ENCODE measurements at regions not wholly inside any gene's neighbourhood (a gene's known extent, or its start where the extent isn't known, plus 50 kb on each side); places are given as distances from the start of the nearest gene placed in this dataset.

DNA sequence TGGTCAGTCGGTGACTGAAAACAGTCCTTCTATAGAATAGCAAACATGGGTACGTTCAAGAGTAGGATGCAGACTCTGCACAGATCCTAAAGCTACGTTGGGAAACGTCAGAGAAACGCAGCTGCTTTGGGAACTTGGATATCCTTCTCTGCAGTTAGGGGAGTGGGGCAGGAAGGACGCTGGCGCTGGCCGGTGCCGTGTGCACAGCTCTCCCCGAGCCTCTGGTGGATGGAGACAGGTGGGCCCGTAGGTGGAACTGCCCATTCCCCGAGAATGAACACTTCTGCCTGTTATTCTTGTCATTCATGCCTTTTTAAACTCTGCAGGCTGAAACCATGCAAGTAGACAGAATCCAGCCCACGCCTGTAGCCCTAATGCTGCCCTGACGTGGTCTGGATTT, 91.7 kb upstream of the MBOAT2 start:
- Histone ChIP-seq H3K27me3 (peaks cover 4% of the 10 kb centered on the region), H3K27ac (no peak overlapping the region), H3K4me3 (peak overlapping the region; percentile 8), H3K4me1 (peaks cover 11% of the 10 kb centered on the region), H3K36me3 (no peaks in the 10 kb centered on the region), H3K9me3 (no peaks in the 10 kb centered on the region)
- no peak for DNase-seq (ENCODE audit: low spot score in 2 of 2)
- WGBS, result 77% methylated on average over 12 of the region's 14 CpGs
- TF ChIP-seq POLR2AphosphoS5 (IDR thresholded peaks at IDR 0.05) (no peak), EP300 (IDR thresholded peaks at IDR 0.05) (no peak), POLR2A (IDR thresholded peaks at IDR 0.05) (no peak), CTCF (IDR thresholded peaks at IDR 0.05) (no peak)

GRCh38 chr2:9094117-9094516, 90.6 kb upstream of the MBOAT2 start:
- H3K4me3 ChIP-seq, result no peak overlapping the region
- DNase-seq (ENCODE audit: low spot score in 2 of 2), result no peak
- no peaks in the 10 kb centered on the region for H3K9me3 ChIP-seq
- H3K36me3 ChIP-seq, result no peaks in the 10 kb centered on the region
- H3K4me1 ChIP-seq, result peaks cover 11% of the 10 kb centered on the region
- 94% methylated on average over 4 of the region's 14 CpGs for WGBS
- TF ChIP-seq CTCF (IDR thresholded peaks at IDR 0.05), result no peak
- TF ChIP-seq POLR2AphosphoS5 (IDR thresholded peaks at IDR 0.05), result no peak
- TF ChIP-seq POLR2A (IDR thresholded peaks at IDR 0.05), result no peak
- TF ChIP-seq EP300 (IDR thresholded peaks at IDR 0.05), result no peak
- H3K27me3 ChIP-seq, result peaks cover 4% of the 10 kb centered on the region
- no peak overlapping the region for H3K27ac ChIP-seq

DNA sequence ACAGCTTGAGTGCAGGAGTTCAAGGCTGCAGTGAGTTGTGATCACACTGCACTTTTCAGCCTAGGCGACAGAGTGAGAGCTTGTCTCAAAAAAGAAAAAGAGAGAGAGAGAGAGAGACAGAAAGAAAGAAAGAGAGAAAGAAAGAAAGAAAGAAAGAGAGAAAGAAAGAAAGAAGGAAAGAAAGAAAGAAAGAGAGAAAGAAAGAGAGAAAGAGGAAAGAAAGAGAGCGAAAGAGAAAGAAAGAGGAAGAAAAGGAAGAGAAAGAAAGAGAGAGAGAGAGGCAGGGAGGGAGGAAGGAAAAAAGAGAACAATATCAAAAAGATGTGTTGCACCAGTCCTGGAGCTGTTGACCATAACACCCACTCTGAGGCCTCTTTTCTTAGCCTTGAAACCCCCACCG, 89.8 kb upstream of the MBOAT2 start:
- Histone ChIP-seq H3K4me3 (no peak overlapping the region), H3K36me3 (no peaks in the 10 kb centered on the region), H3K27ac (no peak overlapping the region), H3K9me3 (no peaks in the 10 kb centered on the region), H3K27me3 (peaks cover 4% of the 10 kb centered on the region), H3K4me1 (peaks cover 11% of the 10 kb centered on the region)
- 92% methylated on average over 3 of the region's 3 CpGs for WGBS
- no peak for TF ChIP-seq CTCF (IDR thresholded peaks at IDR 0.05)
- TF ChIP-seq EP300 (IDR thresholded peaks at IDR 0.05), result no peak
- TF ChIP-seq POLR2AphosphoS5 (IDR thresholded peaks at IDR 0.05), result no peak
- TF ChIP-seq POLR2A (IDR thresholded peaks at IDR 0.05), result no peak
- DNase-seq (ENCODE audit: low spot score in 2 of 2), result no peak

GRCh38 chr2:9092383-9093282, 89.1 kb upstream of the MBOAT2 start:
- Histone ChIP-seq H3K4me3 (no peak overlapping the region), H3K4me1 (peaks cover 11% of the 10 kb centered on the region), H3K9me3 (no peaks in the 10 kb centered on the region), H3K27me3 (peaks cover 4% of the 10 kb centered on the region), H3K36me3 (no peaks in the 10 kb centered on the region), H3K27ac (no peak overlapping the region)
- WGBS, result 78% methylated on average over 7 of the region's 7 CpGs
- TF ChIP-seq POLR2AphosphoS5 (IDR thresholded peaks at IDR 0.05) (no peak), EP300 (IDR thresholded peaks at IDR 0.05) (no peak), CTCF (IDR thresholded peaks at IDR 0.05) (no peak), POLR2A (IDR thresholded peaks at IDR 0.05) (no peak)
- no peak for DNase-seq (ENCODE audit: low spot score in 2 of 2)

DNA sequence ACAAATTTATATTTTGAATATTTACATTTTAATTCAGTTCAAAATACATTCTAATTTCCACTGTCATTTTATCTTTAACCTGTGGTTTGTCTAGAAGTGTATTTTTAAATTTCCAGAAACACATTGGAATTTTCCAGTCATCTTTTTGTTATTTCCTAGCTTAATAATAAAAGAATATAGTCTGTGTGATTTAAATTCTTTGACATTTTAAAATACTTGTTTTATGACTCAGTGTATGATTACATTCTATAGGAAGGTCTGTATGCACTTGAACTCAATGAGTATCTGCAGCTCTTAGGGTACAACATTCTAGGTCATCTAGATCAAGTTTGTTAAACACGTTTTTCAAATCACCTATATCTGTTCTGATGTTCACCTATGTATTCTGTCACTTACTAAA, 88.3 kb upstream of the MBOAT2 start:
- Histone ChIP-seq H3K27me3 (peaks cover 4% of the 10 kb centered on the region), H3K9me3 (no peaks in the 10 kb centered on the region), H3K27ac (no peak overlapping the region), H3K4me3 (no peak overlapping the region), H3K36me3 (no peaks in the 10 kb centered on the region), H3K4me1 (peaks cover 12% of the 10 kb centered on the region)
- TF ChIP-seq EP300 (IDR thresholded peaks at IDR 0.05) (no peak), CTCF (IDR thresholded peaks at IDR 0.05) (no peak), POLR2AphosphoS5 (IDR thresholded peaks at IDR 0.05) (no peak), POLR2A (IDR thresholded peaks at IDR 0.05) (no peak)
- 55% methylated on average over 1 of the region's 1 CpG for WGBS
- DNase-seq (ENCODE audit: low spot score in 2 of 2), result no peak

All from suprapubic skin (tissue), 4 donors.